ENCODE measurements at regions not wholly inside any gene's neighbourhood (a gene's known extent, or its start where the extent isn't known, plus 50 kb on each side); places are given as distances from the start of the nearest gene placed in this dataset.

- WGBS, 5 donors: 55 to 75% (median 59%) methylated on average over 2 of the region's 2 CpGs
- TF ChIP-seq POLR2A (IDR thresholded peaks at IDR 0.05) (no peak), POLR2AphosphoS5 (IDR thresholded peaks at IDR 0.05) (no peak), EP300 (IDR thresholded peaks at IDR 0.05) (no peak), CTCF (IDR thresholded peaks at IDR 0.05) (no peak)
- DNase-seq: no peak
- intact Hi-C loops (cut with DNase I; ENCODE audit: low total_unique reads): no loop called here
- H3K9me3 ChIP-seq: no peaks in the 10 kb centered on the region
- no peaks in the 10 kb centered on the region for H3K27me3 ChIP-seq
- H3K36me3 ChIP-seq: no peaks in the 10 kb centered on the region
- no peak overlapping the region for H3K27ac ChIP-seq
- H3K4me3 ChIP-seq: no peak overlapping the region
- H3K4me1 ChIP-seq: peaks cover 0 to 3% (median 1%) of the 10 kb centered on the region in 4 donors
Measured at GRCh38 chr12:46958599-46959290, 120.7 kb upstream of the PCED1B start.

DNA sequence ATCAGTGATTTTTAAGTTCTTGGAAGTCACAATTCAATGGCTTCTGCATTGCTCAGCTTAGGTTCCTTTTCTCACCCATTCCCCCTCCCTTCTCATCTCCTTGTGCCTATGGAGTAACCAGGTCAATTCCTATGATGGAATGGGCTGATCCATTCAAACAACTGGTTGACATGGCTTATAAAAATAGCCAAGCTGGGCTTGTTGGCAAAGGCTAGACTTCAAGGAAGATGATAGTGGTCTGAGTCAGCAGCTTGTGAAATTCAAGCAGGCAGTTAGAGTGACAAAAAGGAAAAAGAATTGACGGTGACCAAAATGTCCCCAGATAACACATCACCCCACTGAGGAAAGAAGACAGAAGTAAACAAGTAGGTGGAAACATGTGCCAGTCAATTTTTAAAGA is 119.9 kb upstream of the PCED1B start:
- no peaks in the 10 kb centered on the region for H3K27me3 ChIP-seq
- 0 to 73% (median 32%) methylated on average over 1 of the region's 1 CpG for WGBS, 5 donors
- no peak overlapping the region for H3K4me3 ChIP-seq
- peaks cover 0 to 11% (median 5%) of the 10 kb centered on the region in 4 donors for H3K4me1 ChIP-seq
- intact Hi-C loops (cut with DNase I; ENCODE audit: low total_unique reads): no loop called here
- DNase-seq: no peak
- no peaks in the 10 kb centered on the region for H3K9me3 ChIP-seq
- H3K27ac ChIP-seq: no peak overlapping the region
- TF ChIP-seq POLR2A (IDR thresholded peaks at IDR 0.05) (no peak), CTCF (IDR thresholded peaks at IDR 0.05) (no peak), POLR2AphosphoS5 (IDR thresholded peaks at IDR 0.05) (no peak), EP300 (IDR thresholded peaks at IDR 0.05) (no peak)
- no peaks in the 10 kb centered on the region for H3K36me3 ChIP-seq

- H3K27me3 ChIP-seq: no peaks in the 10 kb centered on the region
- no peaks in the 10 kb centered on the region for H3K36me3 ChIP-seq
- no peak overlapping the region for H3K27ac ChIP-seq
- H3K4me3 ChIP-seq: no peak overlapping the region
- TF ChIP-seq EP300 (IDR thresholded peaks at IDR 0.05): no peak
- DNase-seq: no peak
- no peaks in the 10 kb centered on the region for H3K9me3 ChIP-seq
- H3K4me1 ChIP-seq: peaks cover 0 to 20% (median 6%) of the 10 kb centered on the region in 4 donors
- intact Hi-C loops (cut with DNase I; ENCODE audit: low total_unique reads): no loop called here
- WGBS, 5 donors: 70 to 86% (median 82%) methylated on average over 4 of the region's 4 CpGs
Measured at GRCh38 chr12:46960681-46961080, 118.7 kb upstream of the PCED1B start.

GRCh38 chr12:46963191-46963590 is 116.2 kb upstream of the PCED1B start:
- WGBS, 5 donors: 94 to 100% (median 100%) methylated on average over 1 of the region's 1 CpG
- DNase-seq: no peak
- intact Hi-C loops (cut with DNase I; ENCODE audit: low total_unique reads): no loop called here
- no peak overlapping the region for H3K4me3 ChIP-seq
- H3K4me1 ChIP-seq: peaks cover 0 to 20% (median 6%) of the 10 kb centered on the region in 4 donors
- H3K36me3 ChIP-seq: no peaks in the 10 kb centered on the region
- H3K27ac ChIP-seq: no peak overlapping the region
- no peak for TF ChIP-seq POLR2A (IDR thresholded peaks at IDR 0.05)
- TF ChIP-seq CTCF (IDR thresholded peaks at IDR 0.05): no peak
- no peak for TF ChIP-seq EP300 (IDR thresholded peaks at IDR 0.05)
- no peak for TF ChIP-seq POLR2AphosphoS5 (IDR thresholded peaks at IDR 0.05)
- H3K27me3 ChIP-seq: no peaks in the 10 kb centered on the region
- no peaks in the 10 kb centered on the region for H3K9me3 ChIP-seq

Data from stomach (tissue), 8 donors.